GM20431 (cell line): ENCODE measurements at regions not wholly inside any gene's neighbourhood (a gene's known extent, or its start where the extent isn't known, plus 50 kb on each side); places are given as distances from the start of the nearest gene placed in this dataset.

Experiments
- in situ Hi-C: fragments of 300-500 bp; cut with MseI, MboI; formaldehyde crosslinking; loops from one replicate; pipeline ENCODE4 v1.15.0; 2020; ENCODE audit warnings: low sequenced_read_pairs; ENCODE audit not compliant: unreplicated experiment

DNA sequence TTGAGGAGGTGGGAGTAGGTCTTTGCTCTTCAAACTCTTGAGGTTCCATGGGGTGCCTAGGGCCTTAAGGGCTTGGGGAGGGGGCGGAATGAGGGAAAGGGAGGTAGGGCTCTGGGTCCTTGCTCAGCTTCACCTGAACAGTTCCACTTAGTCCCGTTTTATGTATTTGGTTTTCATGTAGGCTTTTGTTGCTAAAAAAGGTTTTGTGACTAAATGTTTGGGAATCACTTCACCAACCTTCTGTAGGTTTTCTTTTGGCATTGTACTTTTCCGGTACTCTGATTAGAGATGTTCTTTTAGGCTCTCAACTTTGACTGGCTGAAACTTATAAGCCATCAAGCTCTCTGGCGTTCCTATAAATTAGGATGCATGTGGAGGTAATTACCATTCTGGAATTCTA is 108.1 kb downstream of the MYCN start:
- in situ Hi-C loops, result no loop called here

- in situ Hi-C loops, result no loop called here
These were observed 107.4 kb downstream of the MYCN start for GRCh38 chr2:16047701-16048100.

DNA sequence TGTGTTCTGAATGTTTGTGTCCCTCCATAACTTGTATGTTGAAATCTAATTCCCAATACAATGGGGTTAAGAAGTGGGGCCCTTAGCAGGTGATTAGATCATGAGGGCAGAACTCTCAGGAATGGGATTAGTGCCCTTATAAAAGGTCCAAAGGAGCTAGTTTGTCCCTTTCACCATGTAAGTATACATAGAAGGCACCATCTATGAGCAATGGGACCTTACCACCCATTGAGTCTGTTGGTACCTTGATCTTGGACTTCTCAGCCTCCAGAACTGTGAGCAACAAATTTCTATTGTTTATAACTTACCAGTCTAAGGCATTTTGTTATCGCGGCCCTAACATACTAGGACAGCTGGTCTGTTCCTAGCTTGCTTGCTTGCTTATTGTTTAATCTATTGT is 106.3 kb downstream of the MYCN start:
- in situ Hi-C loops, result no loop called here

- in situ Hi-C loops, result no loop called here
These were observed 105.5 kb downstream of the MYCN start for GRCh38 chr2:16045653-16046352.

GRCh38 chr2:16044946-16045456 is 104.7 kb downstream of the MYCN start:
- in situ Hi-C loops, result no loop called here

- in situ Hi-C loops, result no loop called here
These were observed 103.3 kb downstream of the MYCN start for GRCh38 chr2:16043627-16044026.

DNA sequence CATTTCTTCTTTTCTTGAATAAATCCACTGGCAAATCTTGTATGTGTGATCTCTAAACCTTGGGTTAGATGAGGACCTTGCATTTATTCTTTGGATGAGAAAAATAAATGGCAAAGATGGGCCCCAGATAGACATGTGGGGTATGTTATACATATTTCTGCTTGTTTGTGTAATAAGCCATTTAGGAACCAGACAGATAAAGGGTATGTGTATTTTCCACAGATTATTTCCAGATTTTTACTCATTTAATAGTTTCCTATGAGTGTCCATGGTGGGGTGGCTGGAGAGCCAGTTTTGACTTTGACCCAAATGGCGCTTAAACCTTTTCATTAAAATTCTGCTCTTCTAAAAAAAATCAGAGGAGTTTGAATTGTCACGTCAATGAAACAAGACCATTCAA is 102.8 kb downstream of the MYCN start:
- in situ Hi-C loops, result no loop called here

GRCh38 chr2:16042201-16042700 is 101.9 kb downstream of the MYCN start:
- in situ Hi-C loops, result no loop called here

GRCh38 chr2:16040271-16041010 is 100.1 kb downstream of the MYCN start:
- in situ Hi-C loops, result no loop called here

GRCh38 chr2:16039823-16040222 is 99.5 kb downstream of the MYCN start:
- in situ Hi-C loops, result no loop called here

- in situ Hi-C loops, result no loop called here
These were observed 98.7 kb downstream of the MYCN start for GRCh38 chr2:16039055-16039454.

DNA sequence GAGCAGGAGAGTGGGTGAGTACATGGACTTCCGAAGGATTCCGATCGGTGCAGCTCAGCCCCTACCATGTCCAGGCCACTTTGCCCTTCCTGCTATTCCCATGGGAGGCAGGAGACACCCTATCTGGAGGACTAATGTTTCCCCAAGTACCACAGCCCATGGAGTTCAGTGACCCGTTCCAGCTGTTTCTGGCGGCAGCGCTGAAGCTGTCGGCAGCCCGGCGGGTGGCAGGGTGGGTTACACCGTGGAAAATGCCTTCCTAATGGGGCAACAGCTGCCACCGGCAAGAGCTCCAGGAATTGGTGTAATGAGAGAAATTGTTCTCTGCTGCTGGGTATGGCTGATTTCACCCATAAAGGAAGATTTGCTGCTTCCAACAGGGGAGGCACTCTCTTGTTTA is 98.3 kb downstream of the MYCN start:
- in situ Hi-C loops, result no loop called here

DNA sequence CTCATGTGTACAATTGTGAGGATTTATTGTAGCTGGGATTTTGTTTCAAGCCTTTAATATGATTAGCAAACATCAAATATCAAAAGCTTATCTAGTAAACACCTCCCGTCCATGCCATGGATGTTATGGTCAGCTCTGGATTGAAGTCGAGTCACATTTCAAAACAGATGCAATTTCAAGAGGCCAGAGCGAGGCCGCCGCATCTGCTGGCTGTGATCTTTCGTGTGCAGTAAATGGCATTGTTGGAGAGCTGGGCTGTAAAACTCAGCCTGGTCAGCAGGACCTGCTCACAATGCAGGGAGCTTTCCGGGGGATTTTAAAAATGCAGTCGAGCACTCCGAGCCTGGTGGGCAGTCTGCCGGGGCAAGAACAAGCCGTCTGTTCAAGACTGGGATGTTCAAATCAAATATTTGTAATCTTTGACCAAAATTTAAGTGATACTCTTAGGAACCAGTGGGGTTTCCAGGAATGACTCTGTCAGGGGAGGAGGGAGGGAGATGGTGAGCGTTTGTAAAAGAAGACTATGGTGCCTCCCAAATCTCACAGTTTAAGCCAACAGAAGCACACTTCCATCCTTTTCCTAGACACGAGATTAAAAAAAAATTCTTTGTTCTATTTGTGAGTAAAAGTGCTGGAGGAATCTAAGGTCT is 97.6 kb downstream of the MYCN start:
- in situ Hi-C loops, result no loop called here

- in situ Hi-C loops, result no loop called here
These were observed 96.6 kb downstream of the MYCN start for GRCh38 chr2:16036951-16037350.

- in situ Hi-C loops, result no loop called here
These were observed 95.7 kb downstream of the MYCN start for GRCh38 chr2:16035747-16036745.

GRCh38 chr2:16034975-16035746 is 94.8 kb downstream of the MYCN start:
- in situ Hi-C loops, result no loop called here

GRCh38 chr2:16034151-16034974 is 94.0 kb downstream of the MYCN start:
- in situ Hi-C loops, result no loop called here

- in situ Hi-C loops, result no loop called here
These were observed 92.6 kb downstream of the MYCN start for GRCh38 chr2:16033032-16033293.
